Kidney (tissue), 13 donors: ENCODE measurements at regions not wholly inside any gene's neighbourhood (a gene's known extent, or its start where the extent isn't known, plus 50 kb on each side); places are given as distances from the start of the nearest gene placed in this dataset.
A peak's percentile ranks its signal among the peaks of the same experiment; 100 is the strongest.

Experiments used
- DNase-seq, 5 donors: peaks; one replicate each; pipeline ENCODE4 v3.0.0-alpha.2; 2013 to 2020
- FAIRE-seq: peaks from 2 replicates; lab custom pipeline; 2012; peaks lifted over from hg19 to GRCh38; lab: Jason Lieb, UNC
- H3K27ac ChIP-seq, 2 donors: one replicate each; pipeline ENCODE4 v1.7.0; 2013; ENCODE audit warnings: low read depth in 2 of 2, low read length in 2 of 2, inconsistent platforms in 1 of 2
- H3K27me3 ChIP-seq: one replicate; pipeline ENCODE4 v1.7.1; 2013; ENCODE audit warnings: low read length, inconsistent platforms; ENCODE audit not compliant: control insufficient read depth, insufficient read depth
- H3K36me3 ChIP-seq, 3 donors: one replicate each; pipeline versions ENCODE4 v1.7.0 to v1.7.1; 2013; ENCODE audit warnings: low read length in 3 of 3, control low read depth in 1 of 3, inconsistent platforms in 1 of 3; ENCODE audit not compliant: insufficient read depth in 3 of 3, control insufficient read depth in 2 of 3
- H3K4me1 ChIP-seq, 3 donors: one replicate each; pipeline versions ENCODE4 v1.7.0 to v1.7.1; 2013; ENCODE audit warnings: low read length in 3 of 3, inconsistent platforms in 1 of 3, low read depth in 1 of 3; ENCODE audit not compliant: control insufficient read depth in 2 of 3, insufficient read depth in 2 of 3
- H3K4me3 ChIP-seq, 3 donors: one replicate each; pipeline versions ENCODE4 v1.7.0 to v1.8.1; 2013; ENCODE audit warnings: low read length in 3 of 3, control low read depth in 1 of 3, inconsistent platforms in 1 of 3
- H3K9ac ChIP-seq, 3 donors: one replicate each; pipeline versions ENCODE4 v1.7.0 to v1.7.1; 2013; ENCODE audit warnings: low read length in 3 of 3, control low read depth in 1 of 3, inconsistent platforms in 1 of 3
- H3K9me3 ChIP-seq, 3 donors: one replicate each; pipeline versions ENCODE4 v1.7.0 to v1.7.1; 2013; ENCODE audit warnings: low read length in 3 of 3, control low read depth in 1 of 3, inconsistent platforms in 1 of 3; ENCODE audit not compliant: control insufficient read depth in 2 of 3, insufficient read depth in 1 of 3
- CTCF ChIP-seq: IDR thresholded peaks from 3 replicates; pipeline ENCODE4 v1.5.1; 2012; ENCODE audit warnings: mild to moderate bottlenecking, moderate library complexity, borderline replicate concordance; ENCODE audit not compliant: insufficient read depth; ENCODE audit errors: extremely low read depth
- intact Hi-C: fragments of 100-400 bp; cut with DNase I; formaldehyde crosslinking; loops from one replicate; pipeline ENCODE4 v1.11.1; 2022
- donor health status: control.
- donor health status: control.
- donor health status: control.
- donor health status: control.
- donor health status: control.
- donor health status: DM: yes; HTN: yes; CAD: no.
- donor health status: Normal renal cell carcinoma (clear cell type).

- TF ChIP-seq CTCF: no peak
- Histone ChIP-seq H3K36me3 (no peaks in the 10 kb centered on the region), H3K4me1 (no peaks in the 10 kb centered on the region), H3K9ac (no peak overlapping the region), H3K27me3 (no peaks in the 10 kb centered on the region), H3K27ac (no peak overlapping the region), H3K9me3 (no peaks in the 10 kb centered on the region), H3K4me3 (no peak overlapping the region)
- intact Hi-C loops: no loop called here
- DNase-seq: no peak
- no peak for FAIRE-seq
Measured at GRCh38 chr12:116408489-116409250, 131.2 kb upstream of the MED13L start.

- H3K9ac ChIP-seq: no peak overlapping the region
- intact Hi-C loops: no loop called here
- no peaks in the 10 kb centered on the region for H3K36me3 ChIP-seq
- TF ChIP-seq CTCF: no peak
- FAIRE-seq: no peak
- H3K27me3 ChIP-seq: no peaks in the 10 kb centered on the region
- no peak for DNase-seq
- H3K4me3 ChIP-seq: no peak overlapping the region
- H3K4me1 ChIP-seq: no peaks in the 10 kb centered on the region
- no peaks in the 10 kb centered on the region for H3K9me3 ChIP-seq
- no peak overlapping the region for H3K27ac ChIP-seq
Measured at GRCh38 chr12:116411977-116412376, 134.5 kb upstream of the MED13L start.

- H3K9ac ChIP-seq: no peak overlapping the region
- intact Hi-C loops: no loop called here
- TF ChIP-seq CTCF: no peak
- no peaks in the 10 kb centered on the region for H3K27me3 ChIP-seq
- DNase-seq (no peak), FAIRE-seq (no peak)
- no peak overlapping the region for H3K27ac ChIP-seq
- H3K36me3 ChIP-seq: no peaks in the 10 kb centered on the region
- H3K4me1 ChIP-seq: no peaks in the 10 kb centered on the region
- H3K4me3 ChIP-seq: peak overlapping the region in 1 of 3 donors; percentile 13
- no peaks in the 10 kb centered on the region for H3K9me3 ChIP-seq
Measured at GRCh38 chr12:116414891-116415290, 137.4 kb upstream of the MED13L start.
